SK-N-SH (cell line): ENCODE measurements at regions not wholly inside any gene's neighbourhood (a gene's known extent, or its start where the extent isn't known, plus 50 kb on each side); places are given as distances from the start of the nearest gene placed in this dataset.

Experiments used
- CTCF ChIA-PET: fragments of 300-600, 350-600 bp; formaldehyde crosslinking; extraction: SDS; loops from one replicate; lab custom pipeline; 2021; lab: Yijun Ruan, JAX
- POLR2A ChIA-PET: fragments of 350-600 bp; sonication (Branson Sonifier 250); formaldehyde crosslinking; extraction: SDS; loops from one replicate; lab custom pipeline; 2020; ENCODE audit warnings: antibody characterized with exemption, inconsistent platforms; lab: Yijun Ruan, JAX
- DNase-seq: peaks from one replicate; pipeline ENCODE4 v3.0.0; 2012
- H2AFZ ChIP-seq: fragments of 200-600 bp; sonication (generic); 2 replicates; pipeline ENCODE4 v1.8.1; 2016; ENCODE audit warnings: antibody characterized with exemption, mild to moderate bottlenecking, low read depth
- H3F3A ChIP-seq: fragments of 200-600 bp; sonication (generic); replicated peaks from 2 replicates; pipeline ENCODE3; 2016; ENCODE audit warnings: antibody characterized with exemption, mild to moderate bottlenecking; ENCODE audit not compliant: insufficient read depth
- H3K27ac ChIP-seq, 2 experiments: fragments of 200-500 bp in 1 of 2; fragments of 200-600 bp in 1 of 2; sonication (Bioruptor generic) in 1 of 2; sonication (generic), shearing (Covaris generic) in 1 of 2; 2 replicates each; pipeline versions ENCODE4 v1.5.1 to v1.6.1; 2014 to 2016; ENCODE audit warnings: low read depth in 2 of 2, inconsistent platforms in 1 of 2, low read length in 1 of 2, mild to moderate bottlenecking in 1 of 2, mixed read lengths in 1 of 2
- H3K27me3 ChIP-seq: fragments of 200-600 bp; sonication (generic), shearing (Covaris generic); 2 replicates; pipeline ENCODE4 v1.6.1; 2016; ENCODE audit warnings: mixed run types; ENCODE audit not compliant: insufficient read depth
- H3K36me3 ChIP-seq, 2 experiments: fragments of 200-500 bp in 1 of 2; fragments of 200-600 bp in 1 of 2; sonication (Bioruptor generic) in 1 of 2; sonication (generic) in 1 of 2; replicated peaks in 1 of 2; 2 replicates each; pipeline versions ENCODE3 to v1.5.1; 2014 to 2016; ENCODE audit warnings: low read length in 1 of 2, mild to moderate bottlenecking in 1 of 2; ENCODE audit not compliant: insufficient read depth in 2 of 2, control insufficient read depth in 1 of 2
- H3K4me1 ChIP-seq, 2 experiments: fragments of 200-500 bp in 1 of 2; fragments of 200-600 bp in 1 of 2; sonication (Bioruptor generic) in 1 of 2; sonication (generic), shearing (Covaris generic) in 1 of 2; 2 replicates each; pipeline versions ENCODE4 v1.5.1 to v1.6.1; 2014 to 2016; ENCODE audit warnings: low read depth in 1 of 2, low read length in 1 of 2, mixed run types in 1 of 2; ENCODE audit not compliant: insufficient read depth in 2 of 2, control insufficient read depth in 1 of 2
- H3K4me2 ChIP-seq: fragments of 200-600 bp; sonication (generic), shearing (Covaris generic); 2 replicates; pipeline ENCODE4 v1.6.1; 2017; ENCODE audit warnings: mixed run types
- H3K4me3 ChIP-seq, 2 experiments: fragments of 200-500 bp in 1 of 2; fragments of 200-600 bp in 1 of 2; sonication (Bioruptor generic) in 1 of 2; sonication (generic), shearing (Covaris generic) in 1 of 2; 2 replicates each; pipeline versions ENCODE4 v1.5.1 to v1.8.1; 2014 to 2016; ENCODE audit warnings: low read depth in 2 of 2, inconsistent platforms in 1 of 2, low read length in 1 of 2, mild to moderate bottlenecking in 1 of 2, mixed read lengths in 1 of 2, moderate library complexity in 1 of 2
- H3K79me2 ChIP-seq: fragments of 200-600 bp; sonication (generic); 2 replicates; pipeline ENCODE4 v1.8.1; 2017; ENCODE audit warnings: mild to moderate bottlenecking; ENCODE audit not compliant: insufficient read depth
- H3K9ac ChIP-seq: fragments of 200-600 bp; sonication (generic); 2 replicates; pipeline ENCODE4 v1.6.1; 2017; ENCODE audit warnings: mixed run types
- H3K9me2 ChIP-seq: fragments of 200-600 bp; sonication (generic); 2 replicates; pipeline ENCODE4 v1.6.1; 2017; ENCODE audit warnings: mixed run types
- H3K9me3 ChIP-seq: fragments of 200-600 bp; sonication (generic); 2 replicates; pipeline ENCODE4 v1.6.1; 2017; ENCODE audit warnings: mixed run types, mild to moderate bottlenecking, moderate library complexity
- H4K20me1 ChIP-seq: fragments of 200-600 bp; sonication (generic); 2 replicates; pipeline ENCODE4 v1.6.1; 2017; ENCODE audit warnings: mild to moderate bottlenecking, mixed run types; ENCODE audit not compliant: insufficient read depth
- CHD2 ChIP-seq: fragments of 150-350 bp; IDR thresholded peaks from 2 replicates; pipeline ENCODE4 v1.6.1; 2018; ENCODE audit warnings: low read length; ENCODE audit not compliant: partially characterized antibody
- EP300 ChIP-seq, 2 experiments: IDR thresholded peaks; 2 replicates each; pipeline versions ENCODE4 v1.4.0 to v1.6.1; 2012; ENCODE audit warnings: borderline replicate concordance in 1 of 2, low read depth in 1 of 2, low read length in 1 of 2
- EZH2phosphoT487 ChIP-seq: fragments of 200-600 bp; sonication (generic); IDR thresholded peaks from 2 replicates; pipeline ENCODE4 v1.6.1; 2017; ENCODE audit warnings: low read depth, mixed run types, mild to moderate bottlenecking, antibody characterized with exemption, moderate library complexity, borderline replicate concordance
- GATA2 ChIP-seq: sonication (generic); formaldehyde crosslinking; IDR thresholded peaks from 2 replicates; pipeline ENCODE4 v1.5.0; 2020; ENCODE audit warnings: mild to moderate bottlenecking, missing genetic modification reagents
- JUND ChIP-seq: IDR thresholded peaks from 2 replicates; pipeline ENCODE4 v1.4.0; 2012
- MEF2A ChIP-seq: IDR thresholded peaks from 2 replicates; pipeline ENCODE4 v1.4.0; 2012; ENCODE audit warnings: low read depth, borderline replicate concordance
- MXI1 ChIP-seq: IDR thresholded peaks from 2 replicates; pipeline ENCODE4 v1.6.1; 2012; ENCODE audit warnings: mild to moderate bottlenecking, low read depth, low read length, improper control_type of control experiment
- NRF1 ChIP-seq: IDR thresholded peaks from 2 replicates; pipeline ENCODE4 v1.6.1; 2012; ENCODE audit warnings: low read depth, mild to moderate bottlenecking, low read length
- POLR2AphosphoS5 ChIP-seq: IDR thresholded peaks from 2 replicates; pipeline ENCODE4 v1.6.1; 2012; ENCODE audit warnings: low read depth, low read length
- RAD21 ChIP-seq: IDR thresholded peaks from 2 replicates; pipeline ENCODE4 v1.6.1; 2012; ENCODE audit warnings: mild to moderate bottlenecking, low read length
- RFX5 ChIP-seq: IDR thresholded peaks from 2 replicates; pipeline ENCODE4 v1.6.1; 2012; ENCODE audit warnings: mild to moderate bottlenecking, improper control_type of control experiment, low read length
- RXRA ChIP-seq: IDR thresholded peaks from 2 replicates; pipeline ENCODE4 v1.4.0; 2012; ENCODE audit warnings: low read depth, mild to moderate bottlenecking, borderline replicate concordance
- SMC3 ChIP-seq: IDR thresholded peaks from 2 replicates; pipeline ENCODE4 v1.6.1; 2012; ENCODE audit warnings: low read depth, low read length, improper control_type of control experiment
- TAF1 ChIP-seq: IDR thresholded peaks from 2 replicates; pipeline ENCODE4 v1.6.1; 2012; ENCODE audit warnings: low read depth, mild to moderate bottlenecking, low read length, moderate library complexity, borderline replicate concordance
- TCF12 ChIP-seq: IDR thresholded peaks from 2 replicates; pipeline ENCODE4 v1.4.0; 2012
- TEAD4 ChIP-seq: IDR thresholded peaks from 2 replicates; pipeline ENCODE4 v1.4.0; 2012; ENCODE audit warnings: mild to moderate bottlenecking, borderline replicate concordance; ENCODE audit not compliant: insufficient read depth
- USF2 ChIP-seq: fragments of 150-350 bp; IDR thresholded peaks from 2 replicates; pipeline ENCODE4 v1.6.1; 2017; ENCODE audit warnings: antibody characterized with exemption, low read length, low read depth, borderline replicate concordance
- YY1 ChIP-seq: IDR thresholded peaks from 2 replicates; pipeline ENCODE4 v1.4.0; 2012; ENCODE audit warnings: low read depth, mild to moderate bottlenecking
- ZBTB33 ChIP-seq: IDR thresholded peaks from 2 replicates; pipeline ENCODE4 v1.4.0; 2012; ENCODE audit warnings: low read depth, borderline replicate concordance
- WGBS: methylation state at CpG from one replicate; pipeline ENCODE4 v1.1.6; 2017; ENCODE audit warnings: low lambda C conversion rate; 5-methylcytosine and 5-hydroxymethylcytosine counted together
- TF ChIP-seq, protein P1 (sequence below): IDR thresholded peaks from 2 replicates; pipeline ENCODE4 v1.6.1; 2012; ENCODE audit warnings: mild to moderate bottlenecking, low read depth, low read length, moderate library complexity
- TF ChIP-seq, protein P2 (sequence below): fragments of 200-600 bp; sonication (generic); IDR thresholded peaks from 2 replicates; pipeline ENCODE4 v1.6.1; 2017; ENCODE audit warnings: antibody characterized with exemption, mild to moderate bottlenecking, moderate library complexity
- TF ChIP-seq, protein P3 (sequence below): IDR thresholded peaks from 2 replicates; pipeline ENCODE4 v1.4.0; 2012; ENCODE audit warnings: low read depth
- TF ChIP-seq, protein P4 (sequence below): fragments of 150-350 bp; IDR thresholded peaks from 2 replicates; pipeline ENCODE4 v1.6.1; 2016; ENCODE audit warnings: mild to moderate bottlenecking, low read depth, low read length

- TF ChIP-seq, protein P1, sequence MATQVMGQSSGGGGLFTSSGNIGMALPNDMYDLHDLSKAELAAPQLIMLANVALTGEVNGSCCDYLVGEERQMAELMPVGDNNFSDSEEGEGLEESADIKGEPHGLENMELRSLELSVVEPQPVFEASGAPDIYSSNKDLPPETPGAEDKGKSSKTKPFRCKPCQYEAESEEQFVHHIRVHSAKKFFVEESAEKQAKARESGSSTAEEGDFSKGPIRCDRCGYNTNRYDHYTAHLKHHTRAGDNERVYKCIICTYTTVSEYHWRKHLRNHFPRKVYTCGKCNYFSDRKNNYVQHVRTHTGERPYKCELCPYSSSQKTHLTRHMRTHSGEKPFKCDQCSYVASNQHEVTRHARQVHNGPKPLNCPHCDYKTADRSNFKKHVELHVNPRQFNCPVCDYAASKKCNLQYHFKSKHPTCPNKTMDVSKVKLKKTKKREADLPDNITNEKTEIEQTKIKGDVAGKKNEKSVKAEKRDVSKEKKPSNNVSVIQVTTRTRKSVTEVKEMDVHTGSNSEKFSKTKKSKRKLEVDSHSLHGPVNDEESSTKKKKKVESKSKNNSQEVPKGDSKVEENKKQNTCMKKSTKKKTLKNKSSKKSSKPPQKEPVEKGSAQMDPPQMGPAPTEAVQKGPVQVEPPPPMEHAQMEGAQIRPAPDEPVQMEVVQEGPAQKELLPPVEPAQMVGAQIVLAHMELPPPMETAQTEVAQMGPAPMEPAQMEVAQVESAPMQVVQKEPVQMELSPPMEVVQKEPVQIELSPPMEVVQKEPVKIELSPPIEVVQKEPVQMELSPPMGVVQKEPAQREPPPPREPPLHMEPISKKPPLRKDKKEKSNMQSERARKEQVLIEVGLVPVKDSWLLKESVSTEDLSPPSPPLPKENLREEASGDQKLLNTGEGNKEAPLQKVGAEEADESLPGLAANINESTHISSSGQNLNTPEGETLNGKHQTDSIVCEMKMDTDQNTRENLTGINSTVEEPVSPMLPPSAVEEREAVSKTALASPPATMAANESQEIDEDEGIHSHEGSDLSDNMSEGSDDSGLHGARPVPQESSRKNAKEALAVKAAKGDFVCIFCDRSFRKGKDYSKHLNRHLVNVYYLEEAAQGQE: no peak
- TF ChIP-seq JUND: no peak
- no peak for TF ChIP-seq TAF1
- TF ChIP-seq ZBTB33: no peak
- no peak for TF ChIP-seq MEF2A
- no peak for TF ChIP-seq RXRA
- TF ChIP-seq RFX5: no peak
- no peak for TF ChIP-seq TEAD4
- no peak for TF ChIP-seq NRF1
- no peak for TF ChIP-seq POLR2AphosphoS5
Observed at GRCh38 chr18:73153271-73153670, 285.5 kb upstream of the NETO1 start (continued).

DNA sequence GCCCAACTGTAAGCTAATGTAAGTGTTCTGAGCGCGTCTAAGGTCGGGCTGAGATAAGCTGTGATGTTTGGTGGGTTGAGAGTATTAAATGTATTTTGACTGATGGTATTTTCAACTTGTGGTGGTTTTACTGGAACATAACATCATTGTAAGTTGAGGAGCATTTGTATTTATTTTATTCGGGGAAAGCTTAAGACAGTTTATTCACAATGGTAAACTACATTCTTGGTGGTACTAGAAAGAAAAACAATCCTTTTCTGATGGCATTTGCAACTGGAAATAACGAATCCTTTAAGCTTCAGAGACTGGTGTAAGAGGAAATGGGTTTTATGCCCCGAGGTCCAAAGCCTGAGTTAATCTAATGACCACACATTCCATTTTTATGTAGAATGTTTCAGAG lies 283.3 kb upstream of the NETO1 start:
- no peaks in the 10 kb centered on the region for H3K9me3 ChIP-seq
- H3K27me3 ChIP-seq: no peaks in the 10 kb centered on the region; the same call in 1 of the 2 replicates
- no peak overlapping the region for H2AFZ ChIP-seq
- ChIA-PET POLR2A (no interaction called here), CTCF (interaction anchor here (0.5 kb wide), 1 partner anchor 1695 kb away, joined by 4 read pairs; no protein-coding TSS in a partner anchor)
- no peaks in the 10 kb centered on the region for H3K36me3 ChIP-seq
- no peak overlapping the region for H3K27ac ChIP-seq
- H3K4me2 ChIP-seq: no peak overlapping the region
- no peaks in the 10 kb centered on the region for H4K20me1 ChIP-seq
- no peaks in the 10 kb centered on the region for H3F3A ChIP-seq
- H3K79me2 ChIP-seq: no peaks in the 10 kb centered on the region
- 14% methylated on average over 6 of the region's 6 CpGs for WGBS
- H3K4me1 ChIP-seq: no peaks in the 10 kb centered on the region
- H3K4me3 ChIP-seq: no peak overlapping the region
- H3K9me2 ChIP-seq: no peaks in the 10 kb centered on the region
- H3K9ac ChIP-seq: no peak overlapping the region
- DNase-seq: no peak
- no peak for TF ChIP-seq EZH2phosphoT487
- no peak for TF ChIP-seq YY1
- no peak for TF ChIP-seq EP300 (IDR thresholded peaks at IDR 0.05; ENCODE audit: borderline replicate concordance in 1 of 2, low read depth in 1 of 2, low read length in 1 of 2)
- TF ChIP-seq, protein P2, sequence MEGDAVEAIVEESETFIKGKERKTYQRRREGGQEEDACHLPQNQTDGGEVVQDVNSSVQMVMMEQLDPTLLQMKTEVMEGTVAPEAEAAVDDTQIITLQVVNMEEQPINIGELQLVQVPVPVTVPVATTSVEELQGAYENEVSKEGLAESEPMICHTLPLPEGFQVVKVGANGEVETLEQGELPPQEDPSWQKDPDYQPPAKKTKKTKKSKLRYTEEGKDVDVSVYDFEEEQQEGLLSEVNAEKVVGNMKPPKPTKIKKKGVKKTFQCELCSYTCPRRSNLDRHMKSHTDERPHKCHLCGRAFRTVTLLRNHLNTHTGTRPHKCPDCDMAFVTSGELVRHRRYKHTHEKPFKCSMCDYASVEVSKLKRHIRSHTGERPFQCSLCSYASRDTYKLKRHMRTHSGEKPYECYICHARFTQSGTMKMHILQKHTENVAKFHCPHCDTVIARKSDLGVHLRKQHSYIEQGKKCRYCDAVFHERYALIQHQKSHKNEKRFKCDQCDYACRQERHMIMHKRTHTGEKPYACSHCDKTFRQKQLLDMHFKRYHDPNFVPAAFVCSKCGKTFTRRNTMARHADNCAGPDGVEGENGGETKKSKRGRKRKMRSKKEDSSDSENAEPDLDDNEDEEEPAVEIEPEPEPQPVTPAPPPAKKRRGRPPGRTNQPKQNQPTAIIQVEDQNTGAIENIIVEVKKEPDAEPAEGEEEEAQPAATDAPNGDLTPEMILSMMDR: no peak
- TF ChIP-seq NRF1: no peak
- no peak for TF ChIP-seq GATA2 (CRISPR knock-in tag)
- no peak for TF ChIP-seq RAD21
- TF ChIP-seq, protein P3, sequence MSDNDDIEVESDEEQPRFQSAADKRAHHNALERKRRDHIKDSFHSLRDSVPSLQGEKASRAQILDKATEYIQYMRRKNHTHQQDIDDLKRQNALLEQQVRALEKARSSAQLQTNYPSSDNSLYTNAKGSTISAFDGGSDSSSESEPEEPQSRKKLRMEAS: no peak
- no peak for TF ChIP-seq TEAD4
- TF ChIP-seq, protein P4, sequence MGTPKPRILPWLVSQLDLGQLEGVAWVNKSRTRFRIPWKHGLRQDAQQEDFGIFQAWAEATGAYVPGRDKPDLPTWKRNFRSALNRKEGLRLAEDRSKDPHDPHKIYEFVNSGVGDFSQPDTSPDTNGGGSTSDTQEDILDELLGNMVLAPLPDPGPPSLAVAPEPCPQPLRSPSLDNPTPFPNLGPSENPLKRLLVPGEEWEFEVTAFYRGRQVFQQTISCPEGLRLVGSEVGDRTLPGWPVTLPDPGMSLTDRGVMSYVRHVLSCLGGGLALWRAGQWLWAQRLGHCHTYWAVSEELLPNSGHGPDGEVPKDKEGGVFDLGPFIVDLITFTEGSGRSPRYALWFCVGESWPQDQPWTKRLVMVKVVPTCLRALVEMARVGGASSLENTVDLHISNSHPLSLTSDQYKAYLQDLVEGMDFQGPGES: no peak
- no peak for TF ChIP-seq SMC3
- TF ChIP-seq USF2: no peak
- no peak for TF ChIP-seq MXI1
- TF ChIP-seq CHD2: no peak
- no peak for TF ChIP-seq RXRA
- no peak for TF ChIP-seq TAF1
- no peak for TF ChIP-seq RFX5
- TF ChIP-seq TCF12: no peak
